K562 (cell line): ENCODE measurements at regions not wholly inside any gene's neighbourhood (a gene's known extent, or its start where the extent isn't known, plus 50 kb on each side); places are given as distances from the start of the nearest gene placed in this dataset.

ENCODE experiments used
- ATAC-seq: fragments of 200-7000 bp; cut with Tn5 transposase; 3 replicates; pipeline ENCODE4 v1.9.1; 2020; ENCODE audit warnings: moderate library complexity
- BruUV-seq: library from RNA; stranded (reverse); fragments of 400-500 nt; replicated peaks from 2 replicates; lab custom pipeline; 2021; lab: Mats Ljungman, UMichigan
- CTCF ChIA-PET: fragments of 300-600 bp; formaldehyde crosslinking; extraction: SDS; loops from one replicate; lab custom pipeline; 2021; ENCODE audit warnings: low intra/inter-chr PET ratio; lab: Yijun Ruan, JAX
- POLR2A ChIA-PET: fragments of 300-600, 350-650 bp; sonication (Branson Sonifier 250); formaldehyde crosslinking; extraction: SDS; loops from one replicate; lab custom pipeline; 2021; ENCODE audit warnings: antibody characterized with exemption, inconsistent platforms; lab: Yijun Ruan, JAX
- DNase-seq, 4 experiments: peaks; one replicate each; pipeline versions ENCODE4 v3.0.0 to v3.0.0-alpha.2; 2011 to 2018; ENCODE audit warnings: low spot score in 3 of 4, mixed read lengths in 3 of 4; ENCODE audit errors: extremely low read depth in 1 of 4
- FAIRE-seq: peaks from 2 replicates; lab custom pipeline; 2011; peaks lifted over from hg19 to GRCh38; lab: Jason Lieb, UNC
- H2AFZ ChIP-seq: 2 replicates; pipeline ENCODE4 v1.6.0; 2011; ENCODE audit warnings: low read depth, low read length, control low read depth, inconsistent platforms
- H3K27ac ChIP-seq: fragments of 200-600 bp; 3 replicates; pipeline ENCODE4 v1.8.0; 2011; ENCODE audit warnings: low read depth, mild to moderate bottlenecking, control low read depth, inconsistent platforms, low read length, moderate library complexity, mixed read lengths; ENCODE audit errors: extremely low read depth
- H3K27me3 ChIP-seq, 2 experiments: fragments of 300-600 bp in 1 of 2; 2 replicates in 1 of 2; 3 replicates in 1 of 2; pipeline versions ENCODE4 v1.6.0 to v1.8.0; 2011; ENCODE audit warnings: inconsistent platforms in 2 of 2, low read length in 2 of 2, mild to moderate bottlenecking in 1 of 2, mixed read lengths in 1 of 2, moderate library complexity in 1 of 2; ENCODE audit not compliant: control insufficient read depth in 2 of 2, insufficient read depth in 2 of 2
- H3K36me3 ChIP-seq: fragments of 300-600 bp; 3 replicates; pipeline ENCODE4 v1.8.0; 2011; ENCODE audit warnings: mild to moderate bottlenecking, low read length, inconsistent platforms; ENCODE audit not compliant: control insufficient read depth, insufficient read depth
- H3K4me1 ChIP-seq, 2 experiments: fragments of 200-600 bp in 1 of 2; replicated peaks in 1 of 2; 2 replicates in 1 of 2; 3 replicates in 1 of 2; pipeline versions ENCODE4 v1.5.1 to v1.8.0; 2011; ENCODE audit warnings: inconsistent platforms in 2 of 2, low read length in 2 of 2, mild to moderate bottlenecking in 1 of 2, mixed read lengths in 1 of 2, moderate library complexity in 1 of 2; ENCODE audit not compliant: control insufficient read depth in 2 of 2, insufficient read depth in 2 of 2
- H3K4me2 ChIP-seq: 2 replicates; pipeline ENCODE4 v1.6.1; 2011; ENCODE audit warnings: low read length, control low read depth, inconsistent platforms, mixed read lengths; ENCODE audit not compliant: insufficient read depth
- H3K4me3 ChIP-seq: fragments of 200-600 bp; sonication (generic), shearing (Covaris generic); 2 replicates; pipeline ENCODE4 v1.5.1; 2016; ENCODE audit warnings: control low read depth, inconsistent platforms
- H3K79me2 ChIP-seq: fragments of 200-600 bp; 3 replicates; pipeline ENCODE4 v1.8.0; 2011; ENCODE audit warnings: low read length, inconsistent platforms; ENCODE audit not compliant: control insufficient read depth, insufficient read depth
- H3K9ac ChIP-seq, 2 experiments: 2 replicates each; pipeline versions ENCODE4 v1.6.0 to v1.6.1; 2011; ENCODE audit warnings: low read depth in 2 of 2, low read length in 2 of 2, control low read depth in 1 of 2, inconsistent platforms in 1 of 2, mild to moderate bottlenecking in 1 of 2, mixed read lengths in 1 of 2; ENCODE audit not compliant: insufficient read depth in 1 of 2
- H3K9me1 ChIP-seq: one replicate; pipeline ENCODE4 v1.6.0; 2011; ENCODE audit warnings: inconsistent platforms, mild to moderate bottlenecking, low read length, moderate library complexity; ENCODE audit not compliant: control insufficient read depth, insufficient read depth
- H3K9me3 ChIP-seq: replicated peaks from 2 replicates; pipeline ENCODE4 v1.5.1; 2011; ENCODE audit warnings: low read depth, low read length, inconsistent platforms; ENCODE audit not compliant: control insufficient read depth, insufficient read depth
- H4K20me1 ChIP-seq: replicated peaks from 2 replicates; pipeline ENCODE4 v1.6.1; 2011; ENCODE audit warnings: low read length, inconsistent platforms, mixed read lengths; ENCODE audit not compliant: control insufficient read depth, insufficient read depth
- C11orf30 ChIP-seq: fragments of 450-650 bp; IDR thresholded peaks from 2 replicates; pipeline ENCODE4 v1.6.1; 2016; ENCODE audit warnings: low read depth, mild to moderate bottlenecking
- CSDE1 ChIP-seq, 2 experiments: fragments of 450-650 bp; IDR thresholded peaks; 2 replicates each; pipeline ENCODE4 v1.6.1; 2016; ENCODE audit warnings: mild to moderate bottlenecking in 1 of 2
- MAFF ChIP-seq: IDR thresholded peaks from 2 replicates; pipeline ENCODE4 v1.6.1; 2012; ENCODE audit warnings: low read length, improper control_type of control experiment
- MAFG ChIP-seq: fragments of 450-650 bp; conservative IDR thresholded peaks from 2 replicates; pipeline ENCODE4 v1.6.1; 2016; ENCODE audit warnings: missing genetic modification characterization, missing compliant biosample characterization
- SAFB2 ChIP-seq: fragments of 200-400 bp; formaldehyde crosslinking; IDR thresholded peaks from 2 replicates; pipeline ENCODE4 v1.6.1; 2018; ENCODE audit warnings: borderline replicate concordance, low read length, low read depth, moderate library complexity; ENCODE audit not compliant: severe bottlenecking
- SMAD3 ChIP-seq: fragments of 450-650 bp; formaldehyde crosslinking; conservative IDR thresholded peaks from 2 replicates; pipeline ENCODE4 v1.4.0; 2020; ENCODE audit warnings: mild to moderate bottlenecking
- TCF7L2 ChIP-seq: fragments of 150-350 bp; IDR thresholded peaks from 2 replicates; pipeline ENCODE4 v1.6.1; 2016; ENCODE audit warnings: low read depth, mild to moderate bottlenecking, low read length, moderate library complexity
- ZFX ChIP-seq: sonication (generic); formaldehyde crosslinking; IDR thresholded peaks from 2 replicates; pipeline ENCODE4 v1.8.0; 2022; ENCODE audit warnings: mild to moderate bottlenecking, missing genetic modification reagents, moderate library complexity
- ZNF316 ChIP-seq: fragments of 450-650 bp; IDR thresholded peaks from 2 replicates; pipeline ENCODE4 v1.6.1; 2016
- in situ Hi-C: fragments of 300-500 bp; cut with MboI; formaldehyde crosslinking; loops from 4 replicates; pipeline ENCODE4 v1.15.0; 2018; ENCODE audit warnings: inconsistent platforms, mixed read lengths
- intact Hi-C: fragments of 100-400 bp; cut with micrococcal nuclease; formaldehyde crosslinking; loops from 2 replicates; pipeline ENCODE4 v1.14.2; 2022
- TF ChIP-seq, protein P1 (sequence below): fragments of 450-650 bp; IDR thresholded peaks from 2 replicates; pipeline ENCODE4 v1.6.1; 2016; ENCODE audit warnings: low read depth
- TF ChIP-seq, protein P2 (sequence below), 2 experiments: fragments of 450-650 bp in 1 of 2; sonication (generic) in 1 of 2; formaldehyde crosslinking in 1 of 2; IDR thresholded peaks in 1 of 2; conservative IDR thresholded peaks in 1 of 2; 2 replicates each; pipeline versions ENCODE4 v1.6.1 to v1.8.1; 2016 to 2023; ENCODE audit warnings: mild to moderate bottlenecking in 2 of 2, moderate library complexity in 2 of 2, inconsistent platforms in 1 of 2, missing genetic modification reagents in 1 of 2

DNA sequence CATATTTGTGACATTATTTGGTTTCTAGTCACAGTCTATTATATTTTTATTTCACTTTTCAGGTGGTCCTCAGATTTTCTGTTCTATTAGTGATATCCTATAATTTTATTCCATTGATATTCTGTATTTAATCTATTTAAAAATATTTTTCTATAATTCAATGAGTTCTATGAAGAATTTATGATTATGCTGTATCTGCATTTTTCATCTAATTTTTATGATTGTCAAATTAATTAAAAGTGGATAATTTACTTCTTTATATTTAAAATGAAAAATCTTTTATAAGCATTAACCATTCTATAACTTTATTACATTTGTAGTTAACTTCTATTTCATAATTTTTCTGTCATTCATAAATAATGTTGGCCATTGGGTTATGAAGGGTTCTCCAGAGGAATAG, 387.4 kb upstream of the LRRC7 start (continued):
- TF ChIP-seq, protein P1, sequence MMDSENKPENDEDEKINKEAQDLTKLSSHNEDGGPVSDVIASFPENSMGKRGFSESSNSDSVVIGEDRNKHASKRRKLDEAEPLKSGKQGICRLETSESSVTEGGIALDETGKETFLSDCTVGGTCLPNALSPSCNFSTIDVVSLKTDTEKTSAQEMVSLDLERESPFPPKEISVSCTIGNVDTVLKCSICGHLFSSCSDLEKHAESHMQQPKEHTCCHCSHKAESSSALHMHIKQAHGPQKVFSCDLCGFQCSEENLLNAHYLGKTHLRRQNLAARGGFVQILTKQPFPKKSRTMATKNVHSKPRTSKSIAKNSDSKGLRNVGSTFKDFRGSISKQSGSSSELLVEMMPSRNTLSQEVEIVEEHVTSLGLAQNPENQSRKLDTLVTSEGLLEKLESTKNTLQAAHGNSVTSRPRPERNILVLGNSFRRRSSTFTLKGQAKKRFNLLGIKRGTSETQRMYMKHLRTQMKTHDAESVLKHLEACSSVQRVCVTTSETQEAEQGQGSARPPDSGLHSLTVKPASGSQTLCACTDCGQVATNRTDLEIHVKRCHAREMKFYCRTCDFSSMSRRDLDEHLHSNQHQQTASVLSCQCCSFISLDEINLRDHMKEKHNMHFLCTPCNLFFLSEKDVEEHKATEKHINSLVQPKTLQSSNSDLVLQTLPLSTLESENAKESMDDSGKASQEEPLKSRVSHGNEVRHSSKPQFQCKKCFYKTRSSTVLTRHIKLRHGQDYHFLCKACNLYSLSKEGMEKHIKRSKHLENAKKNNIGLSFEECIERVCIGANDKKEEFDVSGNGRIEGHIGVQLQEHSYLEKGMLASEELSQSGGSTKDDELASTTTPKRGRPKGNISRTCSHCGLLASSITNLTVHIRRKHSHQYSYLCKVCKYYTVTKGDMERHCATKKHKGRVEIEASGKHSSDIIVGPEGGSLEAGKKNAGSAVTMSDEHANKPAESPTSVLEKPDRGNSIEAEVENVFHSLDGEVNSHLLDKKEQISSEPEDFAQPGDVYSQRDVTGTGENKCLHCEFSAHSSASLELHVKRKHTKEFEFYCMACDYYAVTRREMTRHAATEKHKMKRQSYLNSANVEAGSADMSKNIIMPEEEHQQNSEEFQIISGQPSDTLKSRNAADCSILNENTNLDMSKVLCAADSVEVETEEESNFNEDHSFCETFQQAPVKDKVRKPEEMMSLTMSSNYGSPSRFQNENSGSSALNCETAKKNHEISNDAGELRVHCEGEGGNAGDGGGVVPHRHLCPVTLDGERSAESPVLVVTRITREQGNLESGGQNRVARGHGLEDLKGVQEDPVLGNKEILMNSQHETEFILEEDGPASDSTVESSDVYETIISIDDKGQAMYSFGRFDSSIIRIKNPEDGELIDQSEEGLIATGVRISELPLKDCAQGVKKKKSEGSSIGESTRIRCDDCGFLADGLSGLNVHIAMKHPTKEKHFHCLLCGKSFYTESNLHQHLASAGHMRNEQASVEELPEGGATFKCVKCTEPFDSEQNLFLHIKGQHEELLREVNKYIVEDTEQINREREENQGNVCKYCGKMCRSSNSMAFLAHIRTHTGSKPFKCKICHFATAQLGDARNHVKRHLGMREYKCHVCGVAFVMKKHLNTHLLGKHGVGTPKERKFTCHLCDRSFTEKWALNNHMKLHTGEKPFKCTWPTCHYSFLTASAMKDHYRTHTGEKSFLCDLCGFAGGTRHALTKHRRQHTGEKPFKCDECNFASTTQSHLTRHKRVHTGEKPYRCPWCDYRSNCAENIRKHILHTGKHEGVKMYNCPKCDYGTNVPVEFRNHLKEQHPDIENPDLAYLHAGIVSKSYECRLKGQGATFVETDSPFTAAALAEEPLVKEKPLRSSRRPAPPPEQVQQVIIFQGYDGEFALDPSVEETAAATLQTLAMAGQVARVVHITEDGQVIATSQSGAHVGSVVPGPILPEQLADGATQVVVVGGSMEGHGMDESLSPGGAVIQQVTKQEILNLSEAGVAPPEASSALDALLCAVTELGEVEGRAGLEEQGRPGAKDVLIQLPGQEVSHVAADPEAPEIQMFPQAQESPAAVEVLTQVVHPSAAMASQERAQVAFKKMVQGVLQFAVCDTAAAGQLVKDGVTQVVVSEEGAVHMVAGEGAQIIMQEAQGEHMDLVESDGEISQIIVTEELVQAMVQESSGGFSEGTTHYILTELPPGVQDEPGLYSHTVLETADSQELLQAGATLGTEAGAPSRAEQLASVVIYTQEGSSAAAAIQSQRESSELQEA: no peak
- TF ChIP-seq TCF7L2 (no peak), ZNF316 (peak; percentile 68), CSDE1 (IDR thresholded peaks at IDR 0.05) (no peak)

DNA sequence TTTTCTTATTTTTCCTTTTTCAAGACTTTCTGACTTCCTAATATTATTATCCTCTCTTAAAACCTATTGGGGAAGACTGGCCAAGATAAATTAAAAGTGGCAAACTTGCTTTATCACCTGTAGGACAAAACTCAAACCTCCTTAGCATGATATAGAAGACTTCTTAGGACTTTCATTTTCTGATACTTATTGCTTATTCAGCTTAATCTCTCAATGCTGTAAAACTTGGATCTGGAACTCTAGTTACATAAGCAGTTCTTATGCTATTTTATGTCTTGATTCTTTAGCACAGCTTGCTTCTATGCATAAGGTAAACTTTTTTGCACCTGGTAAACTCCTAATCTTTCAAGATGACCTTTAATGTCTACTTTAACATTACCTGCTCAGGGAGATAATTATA, 382.3 kb upstream of the LRRC7 start:
- no peak for TF ChIP-seq SMAD3 (CRISPR knock-in tag)
- TF ChIP-seq, protein P2, sequence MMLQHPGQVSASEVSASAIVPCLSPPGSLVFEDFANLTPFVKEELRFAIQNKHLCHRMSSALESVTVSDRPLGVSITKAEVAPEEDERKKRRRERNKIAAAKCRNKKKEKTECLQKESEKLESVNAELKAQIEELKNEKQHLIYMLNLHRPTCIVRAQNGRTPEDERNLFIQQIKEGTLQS (IDR thresholded peaks at IDR 0.05): no peak
- TF ChIP-seq, protein P2 (CRISPR knock-in tag; conservative IDR thresholded peaks at IDR 0.05): no peak
- TF ChIP-seq SAFB2: no peak
- TF ChIP-seq MAFF: peak; percentile 17; the same call in 1 of the 2 replicates
- TF ChIP-seq ZFX (CRISPR knock-in tag): no peak
- TF ChIP-seq ZNF316: peak; percentile 53; the same call in 1 of the 2 replicates
- TF ChIP-seq MAFG (tag): peak; percentile 41; the same call in 1 of the 2 replicates
- peak; percentile 29; the same call in 1 of the 2 replicates for TF ChIP-seq C11orf30
- TF ChIP-seq, all 486 proteins: peak for 4
- Histone ChIP-seq H3K27ac (no peak overlapping the region), H3K9me1 (no peaks in the 10 kb centered on the region), H3K79me2 (no peaks in the 10 kb centered on the region), H3K4me3 (no peak overlapping the region), H3K9ac (no peak overlapping the region), H3K4me1 (no peaks in the 10 kb centered on the region), H3K9me3 (no peaks in the 10 kb centered on the region), H4K20me1 (no peaks in the 10 kb centered on the region), H2AFZ (no peak overlapping the region), H3K27me3 (no peaks in the 10 kb centered on the region), H3K4me2 (no peak overlapping the region), H3K36me3 (no peaks in the 10 kb centered on the region)
- ChIA-PET CTCF (no interaction called here), POLR2A (no interaction called here)
- no TSS peak for BruUV-seq
- FAIRE-seq (no peak), DNase-seq (no peak), ATAC-seq (no peak)
- intact Hi-C loops (no loop called here), in situ Hi-C loops (no loop called here)
